ENCODE measurements at regions not wholly inside any gene's neighbourhood (a gene's known extent, or its start where the extent isn't known, plus 50 kb on each side); places are given as distances from the start of the nearest gene placed in this dataset.

GRCh38 chr10:36030516-36030915, 388.4 kb upstream of the FZD8 start:
- ATAC-seq (no peak), DNase-seq (no peak)
- no peaks in the 10 kb centered on the region for H3K27me3 Mint-ChIP-seq
- H3K9me3 Mint-ChIP-seq = peaks cover 4% of the 10 kb centered on the region
- H3K4me1 Mint-ChIP-seq (ENCODE audit: low read depth) = no peaks in the 10 kb centered on the region
- H3K27ac Mint-ChIP-seq = no peak overlapping the region
- no peaks in the 10 kb centered on the region for H3K36me3 Mint-ChIP-seq (ENCODE audit: low read depth)
- intact Hi-C loops (cut with micrococcal nuclease) = no loop called here
- no peak for TF ChIP-seq CTCF (IDR thresholded peaks at IDR 0.05)
- POLR2A ChIA-PET = no interaction called here
- H3K4me3 Mint-ChIP-seq = no peak overlapping the region
- CTCF ChIA-PET = no interaction called here

- Mint-ChIP-seq H3K4me3 (no peak overlapping the region), H3K9me3 (peaks cover 4% of the 10 kb centered on the region), H3K4me1 (ENCODE audit: low read depth) (no peaks in the 10 kb centered on the region), H3K27ac (no peak overlapping the region), H3K36me3 (ENCODE audit: low read depth) (no peaks in the 10 kb centered on the region), H3K27me3 (no peaks in the 10 kb centered on the region)
- intact Hi-C loops (cut with micrococcal nuclease) = no loop called here
- CTCF ChIA-PET = no interaction called here
- POLR2A ChIA-PET = no interaction called here
- ATAC-seq = no peak
- no peak for TF ChIP-seq CTCF (IDR thresholded peaks at IDR 0.05)
- DNase-seq = no peak
Observed at GRCh38 chr10:36026656-36027390, 384.7 kb upstream of the FZD8 start.

- no peak overlapping the region for H3K27ac Mint-ChIP-seq
- ChIA-PET CTCF (no interaction called here), POLR2A (interaction anchor here (0.6 kb wide), 1 partner anchor 1319 kb away, joined by 3 read pairs; no protein-coding TSS in a partner anchor)
- no peak for ATAC-seq
- H3K36me3 Mint-ChIP-seq (ENCODE audit: low read depth) = no peaks in the 10 kb centered on the region
- H3K4me1 Mint-ChIP-seq (ENCODE audit: low read depth) = no peaks in the 10 kb centered on the region
- H3K9me3 Mint-ChIP-seq = peaks cover 4% of the 10 kb centered on the region
- intact Hi-C loops (cut with micrococcal nuclease) = no loop called here
- no peak overlapping the region for H3K4me3 Mint-ChIP-seq
- DNase-seq = no peak
- TF ChIP-seq CTCF (IDR thresholded peaks at IDR 0.05) = no peak
- H3K27me3 Mint-ChIP-seq = no peaks in the 10 kb centered on the region
Observed at GRCh38 chr10:36026081-36026480, 384.0 kb upstream of the FZD8 start.

- H3K4me1 Mint-ChIP-seq (ENCODE audit: low read depth) = no peaks in the 10 kb centered on the region
- no peak for TF ChIP-seq CTCF (IDR thresholded peaks at IDR 0.05)
Observed at GRCh38 chr10:36023939-36024338, 381.8 kb upstream of the FZD8 start.

GRCh38 chr10:36021096-36021495, 379.0 kb upstream of the FZD8 start:
- POLR2A ChIA-PET = no interaction called here
- H3K36me3 Mint-ChIP-seq (ENCODE audit: low read depth) = no peaks in the 10 kb centered on the region
- no peaks in the 10 kb centered on the region for H3K27me3 Mint-ChIP-seq
- H3K27ac Mint-ChIP-seq = no peak overlapping the region
- H3K4me1 Mint-ChIP-seq (ENCODE audit: low read depth) = no peaks in the 10 kb centered on the region
- intact Hi-C loops (cut with micrococcal nuclease) = no loop called here
- TF ChIP-seq CTCF (IDR thresholded peaks at IDR 0.05) = no peak
- H3K9me3 Mint-ChIP-seq = peaks cover 2% of the 10 kb centered on the region
- ATAC-seq = no peak
- no peak for DNase-seq
- H3K4me3 Mint-ChIP-seq = no peak overlapping the region
- CTCF ChIA-PET = no interaction called here

More at GRCh38 chr10:36023939-36024338, 381.8 kb upstream of the FZD8 start:
- ATAC-seq (no peak), DNase-seq (no peak)
- Mint-ChIP-seq H3K36me3 (ENCODE audit: low read depth) (no peaks in the 10 kb centered on the region), H3K4me3 (no peak overlapping the region), H3K27me3 (no peaks in the 10 kb centered on the region), H3K9me3 (peaks cover 4% of the 10 kb centered on the region), H3K27ac (no peak overlapping the region)
- CTCF ChIA-PET = no interaction called here
- POLR2A ChIA-PET = no interaction called here
- intact Hi-C loops (cut with micrococcal nuclease) = no loop called here
